ENCODE measurements at regions not wholly inside any gene's neighbourhood (a gene's known extent, or its start where the extent isn't known, plus 50 kb on each side); places are given as distances from the start of the nearest gene placed in this dataset.

DNA sequence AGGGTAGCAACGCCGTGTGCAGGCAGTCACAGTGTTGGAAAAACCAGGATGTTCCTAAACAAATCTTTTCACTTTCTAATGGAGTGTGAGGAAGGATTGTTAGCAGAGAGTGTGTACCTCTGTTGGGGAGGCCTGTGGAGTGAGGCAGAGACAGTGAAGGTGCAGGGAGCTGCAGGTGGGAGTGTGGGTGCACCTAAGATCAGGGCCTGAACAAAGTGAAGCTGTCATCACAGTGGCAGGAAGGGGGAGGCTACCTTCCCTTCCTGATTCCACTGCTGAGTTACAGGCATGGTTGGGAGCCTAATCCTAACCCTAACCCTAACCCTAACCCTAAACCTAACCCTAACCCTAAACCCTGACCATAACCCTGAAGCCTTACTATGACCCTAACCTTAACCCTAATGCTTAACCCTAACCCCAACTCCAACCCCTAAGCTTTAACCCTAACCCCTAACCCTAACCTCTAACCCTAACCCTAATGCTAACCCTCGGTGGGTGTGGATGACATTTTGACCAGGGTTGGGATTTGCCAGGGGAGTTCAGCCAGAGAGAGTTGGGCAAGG, 158.8 kb upstream of the KLF6 start:
- TF ChIP-seq POLR2A (IDR thresholded peaks at IDR 0.05; ENCODE audit: low read depth, low read length) (no peak), TAF1 (IDR thresholded peaks at IDR 0.05; ENCODE audit: low read depth, low read length) (no peak), POLR2AphosphoS5 (IDR thresholded peaks at IDR 0.05; ENCODE audit: low read depth, low read length) (no peak), PAX5 (IDR thresholded peaks at IDR 0.05; ENCODE audit: insufficient read depth, low read length, severe bottlenecking) (no peak), SPI1 (IDR thresholded peaks at IDR 0.05; ENCODE audit: low read depth, low read length) (no peak)
